ENCODE measurements at regions not wholly inside any gene's neighbourhood (a gene's known extent, or its start where the extent isn't known, plus 50 kb on each side); places are given as distances from the start of the nearest gene placed in this dataset.
A peak's percentile ranks its signal among the peaks of the same experiment; 100 is the strongest.

DNA sequence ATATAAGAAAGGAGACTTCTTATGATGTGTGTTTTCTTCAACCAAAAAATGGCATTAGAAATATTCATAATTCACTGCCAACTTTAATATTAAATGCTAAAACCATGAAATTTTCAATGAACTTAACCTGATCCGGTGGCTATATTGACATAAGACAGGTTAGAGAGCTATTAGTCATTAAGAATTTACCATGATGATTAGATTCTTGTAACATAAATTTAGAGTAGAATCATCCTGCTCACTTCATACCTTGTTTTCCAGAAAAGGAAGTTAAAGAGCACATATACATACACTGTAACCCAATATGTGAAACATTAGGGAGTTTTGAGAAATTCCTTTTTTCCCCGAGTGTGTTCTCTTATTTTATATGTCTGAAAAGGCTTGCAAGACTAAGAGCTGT lies 430.3 kb upstream of the SEMA3A start:
- no peak overlapping the region for H3K4me3 ChIP-seq (ENCODE audit: severe bottlenecking)
- no peaks in the 10 kb centered on the region for H3K9me3 ChIP-seq (ENCODE audit: severe bottlenecking)
- H3K27ac ChIP-seq (ENCODE audit: poor library complexity, severe bottlenecking) = no peak overlapping the region
- no peaks in the 10 kb centered on the region for H3K36me3 ChIP-seq (ENCODE audit: low read depth)
- H3K27me3 ChIP-seq (ENCODE audit: insufficient read depth, poor library complexity, severe bottlenecking) = no peaks in the 10 kb centered on the region
- peaks cover 9% of the 10 kb centered on the region for H3K4me1 ChIP-seq (ENCODE audit: insufficient read depth, poor library complexity, severe bottlenecking)
- TF ChIP-seq, protein P1, sequence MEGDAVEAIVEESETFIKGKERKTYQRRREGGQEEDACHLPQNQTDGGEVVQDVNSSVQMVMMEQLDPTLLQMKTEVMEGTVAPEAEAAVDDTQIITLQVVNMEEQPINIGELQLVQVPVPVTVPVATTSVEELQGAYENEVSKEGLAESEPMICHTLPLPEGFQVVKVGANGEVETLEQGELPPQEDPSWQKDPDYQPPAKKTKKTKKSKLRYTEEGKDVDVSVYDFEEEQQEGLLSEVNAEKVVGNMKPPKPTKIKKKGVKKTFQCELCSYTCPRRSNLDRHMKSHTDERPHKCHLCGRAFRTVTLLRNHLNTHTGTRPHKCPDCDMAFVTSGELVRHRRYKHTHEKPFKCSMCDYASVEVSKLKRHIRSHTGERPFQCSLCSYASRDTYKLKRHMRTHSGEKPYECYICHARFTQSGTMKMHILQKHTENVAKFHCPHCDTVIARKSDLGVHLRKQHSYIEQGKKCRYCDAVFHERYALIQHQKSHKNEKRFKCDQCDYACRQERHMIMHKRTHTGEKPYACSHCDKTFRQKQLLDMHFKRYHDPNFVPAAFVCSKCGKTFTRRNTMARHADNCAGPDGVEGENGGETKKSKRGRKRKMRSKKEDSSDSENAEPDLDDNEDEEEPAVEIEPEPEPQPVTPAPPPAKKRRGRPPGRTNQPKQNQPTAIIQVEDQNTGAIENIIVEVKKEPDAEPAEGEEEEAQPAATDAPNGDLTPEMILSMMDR (IDR thresholded peaks at IDR 0.05; ENCODE audit: poor library complexity, severe bottlenecking) = no peak
- ATAC-seq (ENCODE audit: low read depth) (peak; percentile 81), DNase-seq (ENCODE audit: low spot score) (no peak)

DNA sequence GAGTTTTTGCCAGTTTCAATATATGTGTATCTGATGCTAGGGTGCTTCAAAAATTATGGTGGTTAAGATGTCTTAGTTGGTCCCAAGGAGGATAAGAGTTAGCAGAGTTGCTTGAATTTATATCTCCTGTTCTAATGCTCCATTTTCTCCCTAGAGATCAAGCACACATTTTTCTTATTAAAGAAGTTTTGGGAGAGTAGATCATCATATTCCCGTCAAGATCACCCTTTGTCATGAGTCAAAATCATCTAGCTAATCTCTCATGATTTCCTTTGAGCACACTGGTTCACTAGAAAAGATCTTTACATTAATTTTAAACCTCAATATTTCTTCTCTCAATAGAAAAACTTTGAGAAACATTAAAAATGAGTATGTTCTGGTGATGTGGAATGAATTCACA lies 429.9 kb upstream of the SEMA3A start:
- Histone ChIP-seq H3K4me3 (ENCODE audit: severe bottlenecking) (no peak overlapping the region), H3K36me3 (ENCODE audit: low read depth) (no peaks in the 10 kb centered on the region), H3K27me3 (ENCODE audit: insufficient read depth, poor library complexity, severe bottlenecking) (no peaks in the 10 kb centered on the region), H3K9me3 (ENCODE audit: severe bottlenecking) (no peaks in the 10 kb centered on the region), H3K27ac (ENCODE audit: poor library complexity, severe bottlenecking) (no peak overlapping the region), H3K4me1 (ENCODE audit: insufficient read depth, poor library complexity, severe bottlenecking) (peaks cover 9% of the 10 kb centered on the region)
- DNase-seq (ENCODE audit: low spot score) (no peak), ATAC-seq (ENCODE audit: low read depth) (no peak)
- TF ChIP-seq, protein P1 (IDR thresholded peaks at IDR 0.05; ENCODE audit: poor library complexity, severe bottlenecking) = no peak

DNA sequence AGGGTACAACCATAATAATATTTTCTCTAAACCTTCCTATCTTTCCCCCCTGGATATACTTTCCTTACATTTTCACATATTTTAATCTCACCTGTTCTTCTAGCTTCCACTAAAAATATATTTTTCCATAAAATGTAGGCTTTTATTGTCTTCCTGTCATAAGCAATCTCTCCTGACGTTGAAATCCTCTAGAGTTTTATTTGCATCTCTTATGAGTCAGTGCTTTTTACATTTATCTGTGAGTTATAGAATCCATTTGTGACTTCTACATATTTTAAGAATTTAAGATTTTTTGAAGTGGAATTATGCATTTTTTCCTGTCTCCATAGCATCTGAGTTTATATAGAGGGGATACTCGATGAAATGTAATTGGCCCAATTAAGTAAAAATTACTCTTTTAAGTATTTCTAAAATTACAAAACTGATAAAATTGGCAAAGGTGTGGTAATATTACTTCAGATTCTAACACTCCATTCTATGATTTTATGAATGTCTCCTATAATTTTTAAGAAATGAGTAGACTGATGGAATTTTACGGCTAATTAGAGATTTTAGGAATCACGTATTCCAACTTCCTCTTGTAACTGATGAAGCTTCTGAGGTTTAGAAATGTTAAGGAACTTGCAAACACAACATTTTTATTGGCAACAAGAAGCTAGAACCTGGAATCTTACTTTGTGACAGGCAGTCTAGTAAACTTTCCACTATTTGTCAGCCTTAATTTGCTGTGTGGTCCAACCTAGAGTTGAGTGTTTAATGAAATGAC lies 422.9 kb upstream of the SEMA3A start:
- peaks cover 7% of the 10 kb centered on the region for H3K4me1 ChIP-seq (ENCODE audit: insufficient read depth, poor library complexity, severe bottlenecking)
- no peak overlapping the region for H3K4me3 ChIP-seq (ENCODE audit: severe bottlenecking)
- H3K9me3 ChIP-seq (ENCODE audit: severe bottlenecking) = no peaks in the 10 kb centered on the region
- H3K36me3 ChIP-seq (ENCODE audit: low read depth) = no peaks in the 10 kb centered on the region
- no peak for DNase-seq (ENCODE audit: low spot score)
- TF ChIP-seq, protein P1 (IDR thresholded peaks at IDR 0.05; ENCODE audit: poor library complexity, severe bottlenecking) = no peak
- H3K27ac ChIP-seq (ENCODE audit: poor library complexity, severe bottlenecking) = no peak overlapping the region
- no peaks in the 10 kb centered on the region for H3K27me3 ChIP-seq (ENCODE audit: insufficient read depth, poor library complexity, severe bottlenecking)
- ATAC-seq (ENCODE audit: low read depth) = no peak

DNA sequence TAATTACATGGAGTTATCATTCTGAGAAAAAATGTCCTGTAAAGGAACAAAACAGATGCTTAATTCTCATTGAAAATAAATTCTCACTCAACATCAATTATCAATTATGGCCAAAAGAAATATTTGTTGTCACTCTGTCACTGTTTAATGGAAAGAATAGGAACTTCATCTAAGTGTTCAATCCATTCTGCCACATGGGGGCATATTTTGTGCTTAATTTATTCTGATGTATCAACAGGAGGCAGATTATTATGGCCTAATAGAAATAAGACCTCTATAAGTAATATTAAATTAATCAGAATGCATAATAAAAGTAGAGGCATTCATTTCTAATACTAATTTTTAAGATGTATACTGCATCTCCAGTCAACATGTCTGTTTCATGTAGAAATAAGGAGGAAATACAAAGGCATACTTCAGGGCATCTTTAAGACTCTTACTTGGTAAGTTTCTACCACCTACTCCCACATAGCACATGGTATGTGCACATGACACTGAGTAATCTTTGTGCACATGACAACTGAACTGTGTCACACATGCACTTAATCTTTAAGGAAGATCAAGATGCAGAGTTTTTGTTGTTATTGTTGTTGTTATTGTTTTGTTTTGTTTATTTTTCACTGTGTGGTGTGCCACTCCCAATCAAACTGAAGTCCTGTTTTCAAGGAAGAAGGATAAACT lies 420.4 kb upstream of the SEMA3A start:
- Histone ChIP-seq H3K4me3 (ENCODE audit: severe bottlenecking) (no peak overlapping the region), H3K4me1 (ENCODE audit: insufficient read depth, poor library complexity, severe bottlenecking) (peaks cover 7% of the 10 kb centered on the region), H3K9me3 (ENCODE audit: severe bottlenecking) (no peaks in the 10 kb centered on the region), H3K27me3 (ENCODE audit: insufficient read depth, poor library complexity, severe bottlenecking) (no peaks in the 10 kb centered on the region), H3K36me3 (ENCODE audit: low read depth) (no peaks in the 10 kb centered on the region), H3K27ac (ENCODE audit: poor library complexity, severe bottlenecking) (no peak overlapping the region)
- TF ChIP-seq, protein P1 (IDR thresholded peaks at IDR 0.05; ENCODE audit: poor library complexity, severe bottlenecking) = peak; percentile 40
- no peak for ATAC-seq (ENCODE audit: low read depth)
- no peak for DNase-seq (ENCODE audit: low spot score)

All from RWPE2 (cell line).